T-helper 1 cell treated with Interleukin-12 subunit alpha and Interleukin-12 subunit beta and Interleukin-4 antibody, amounts not matched to agents 30 μg/mL and 1 μg/mL, for 36 hours (primary cell): ENCODE measurements at regions not wholly inside any gene's neighbourhood (a gene's known extent, or its start where the extent isn't known, plus 50 kb on each side); places are given as distances from the start of the nearest gene placed in this dataset.

Experiments used
- H3K27ac Mint-ChIP-seq: one replicate; pipeline ENCODE4 v1.8.0; 2021; ENCODE audit warnings: mild to moderate bottlenecking, mixed read lengths
- H3K27me3 Mint-ChIP-seq: one replicate; pipeline ENCODE4 v1.8.0; 2021; ENCODE audit warnings: low read depth, mixed read lengths
- H3K36me3 Mint-ChIP-seq: one replicate; pipeline ENCODE4 v1.8.0; 2021; ENCODE audit warnings: low read depth, mixed read lengths
- H3K4me1 Mint-ChIP-seq: one replicate; pipeline ENCODE4 v1.8.0; 2021; ENCODE audit warnings: low read depth, mixed read lengths
- H3K4me3 Mint-ChIP-seq: one replicate; pipeline ENCODE4 v1.8.0; 2021; ENCODE audit warnings: mild to moderate bottlenecking, moderate library complexity, mixed read lengths
- H3K9me3 Mint-ChIP-seq: one replicate; pipeline ENCODE4 v1.8.0; 2021; ENCODE audit warnings: mixed read lengths

DNA sequence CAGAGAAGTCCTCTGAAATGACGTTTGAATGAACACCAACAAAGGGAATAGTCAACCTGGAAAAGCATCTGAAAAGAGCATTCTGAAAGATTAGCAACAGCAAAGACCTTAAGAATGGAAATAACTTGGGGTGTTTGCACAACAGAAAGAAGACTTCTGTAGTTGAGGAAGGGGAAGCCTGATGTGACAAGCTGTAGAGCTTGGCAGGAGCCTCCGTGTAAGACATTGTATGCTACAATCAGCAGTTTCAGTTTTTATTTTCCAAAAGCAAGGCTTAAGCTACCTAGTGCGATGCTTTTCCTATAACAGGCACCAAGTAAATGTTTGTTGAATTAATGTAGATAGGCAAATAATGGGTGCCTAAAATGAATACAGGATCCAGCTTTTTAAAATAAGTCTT, 484.0 kb downstream of the SPRY1 start:
- H3K27ac Mint-ChIP-seq: no peak overlapping the region
- no peaks in the 10 kb centered on the region for H3K36me3 Mint-ChIP-seq
- H3K27me3 Mint-ChIP-seq: no peaks in the 10 kb centered on the region
- no peaks in the 10 kb centered on the region for H3K4me1 Mint-ChIP-seq
- H3K4me3 Mint-ChIP-seq: no peak overlapping the region
- no peaks in the 10 kb centered on the region for H3K9me3 Mint-ChIP-seq

DNA sequence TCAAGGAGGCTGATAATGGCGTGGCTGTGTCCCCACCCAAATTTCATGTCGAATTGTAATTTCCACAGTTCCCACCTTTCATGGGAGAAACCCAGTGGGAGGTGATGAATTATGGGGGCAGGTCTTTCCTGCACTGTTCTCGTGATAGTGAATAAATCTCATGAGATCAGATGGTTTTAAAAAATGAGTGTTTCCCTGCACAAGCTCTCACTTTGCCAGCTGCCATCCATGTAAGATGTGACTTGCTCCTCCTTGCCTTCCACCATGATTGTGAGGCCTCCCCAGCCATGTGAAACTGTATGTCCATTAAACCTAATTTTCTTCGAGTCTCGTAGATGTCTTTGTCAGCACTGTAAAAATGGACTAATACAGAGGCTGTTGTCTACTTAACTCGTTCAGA, 488.3 kb downstream of the SPRY1 start:
- Mint-ChIP-seq H3K9me3 (no peaks in the 10 kb centered on the region), H3K27ac (no peak overlapping the region), H3K36me3 (no peaks in the 10 kb centered on the region), H3K4me1 (no peaks in the 10 kb centered on the region), H3K4me3 (no peak overlapping the region), H3K27me3 (no peaks in the 10 kb centered on the region)

DNA sequence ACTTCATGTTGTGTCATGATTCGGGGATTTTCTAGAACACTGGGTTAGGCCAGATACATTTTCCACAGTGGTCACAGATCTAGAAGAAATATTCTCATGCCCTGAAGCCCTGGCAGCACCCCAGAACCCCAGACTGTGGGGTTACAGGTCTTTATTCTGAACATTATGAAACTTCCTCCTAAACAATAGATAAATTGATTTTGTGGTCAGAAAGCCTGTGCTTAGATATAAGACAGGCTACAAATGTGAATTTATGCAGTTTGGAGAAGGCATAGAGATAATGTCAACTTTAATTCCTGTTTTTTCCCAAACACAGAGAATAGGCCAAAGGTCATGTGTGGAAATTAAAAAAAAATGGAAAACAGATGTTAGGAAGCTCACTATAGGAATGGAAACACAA, 492.9 kb downstream of the SPRY1 start:
- Mint-ChIP-seq H3K36me3 (no peaks in the 10 kb centered on the region), H3K27ac (no peak overlapping the region), H3K27me3 (no peaks in the 10 kb centered on the region), H3K4me1 (no peaks in the 10 kb centered on the region), H3K4me3 (no peak overlapping the region), H3K9me3 (no peaks in the 10 kb centered on the region)

DNA sequence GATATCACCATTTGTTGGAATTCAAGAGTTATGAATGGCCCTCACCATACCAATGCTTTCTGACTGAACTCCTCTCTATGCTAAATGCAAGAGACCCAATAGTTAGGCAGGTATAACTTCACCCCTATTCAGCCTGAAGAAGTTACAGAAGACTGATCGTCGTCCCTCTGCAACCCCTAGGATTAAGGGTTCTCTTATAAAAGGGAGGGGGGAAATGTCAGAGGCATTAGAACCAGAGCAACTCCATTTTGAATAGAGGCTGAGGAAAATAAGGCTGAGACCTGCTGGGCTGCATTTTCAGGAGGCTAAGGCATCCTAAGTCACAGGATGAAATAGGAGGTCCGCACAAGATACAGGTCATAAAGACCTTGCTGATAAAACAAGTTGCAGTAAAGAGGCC, 494.3 kb downstream of the SPRY1 start:
- H3K4me1 Mint-ChIP-seq: no peaks in the 10 kb centered on the region
- H3K9me3 Mint-ChIP-seq: no peaks in the 10 kb centered on the region
- no peak overlapping the region for H3K4me3 Mint-ChIP-seq
- no peak overlapping the region for H3K27ac Mint-ChIP-seq
- no peaks in the 10 kb centered on the region for H3K27me3 Mint-ChIP-seq
- H3K36me3 Mint-ChIP-seq: no peaks in the 10 kb centered on the region

DNA sequence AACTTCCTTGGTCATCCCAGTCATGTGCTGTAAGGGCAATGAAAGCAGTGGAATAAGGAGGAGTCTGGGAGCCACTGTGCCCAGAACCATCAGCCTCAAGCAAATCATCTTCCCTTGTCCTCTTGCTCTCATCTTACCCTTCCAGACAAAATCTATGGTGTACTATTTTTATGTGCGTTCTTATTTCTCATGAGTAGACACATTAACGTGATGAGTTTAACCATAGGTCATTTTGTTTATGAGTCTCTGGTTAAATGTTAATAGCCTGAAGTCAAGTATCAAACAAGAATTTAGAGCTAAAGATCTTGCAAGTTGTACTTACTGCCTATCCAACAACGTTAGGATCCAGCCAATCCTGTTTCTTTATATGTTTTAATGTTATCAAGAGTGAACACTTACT, 495.3 kb downstream of the SPRY1 start:
- H3K36me3 Mint-ChIP-seq: no peaks in the 10 kb centered on the region
- H3K9me3 Mint-ChIP-seq: no peaks in the 10 kb centered on the region
- no peaks in the 10 kb centered on the region for H3K27me3 Mint-ChIP-seq
- no peak overlapping the region for H3K27ac Mint-ChIP-seq
- H3K4me3 Mint-ChIP-seq: no peak overlapping the region
- H3K4me1 Mint-ChIP-seq: no peaks in the 10 kb centered on the region

DNA sequence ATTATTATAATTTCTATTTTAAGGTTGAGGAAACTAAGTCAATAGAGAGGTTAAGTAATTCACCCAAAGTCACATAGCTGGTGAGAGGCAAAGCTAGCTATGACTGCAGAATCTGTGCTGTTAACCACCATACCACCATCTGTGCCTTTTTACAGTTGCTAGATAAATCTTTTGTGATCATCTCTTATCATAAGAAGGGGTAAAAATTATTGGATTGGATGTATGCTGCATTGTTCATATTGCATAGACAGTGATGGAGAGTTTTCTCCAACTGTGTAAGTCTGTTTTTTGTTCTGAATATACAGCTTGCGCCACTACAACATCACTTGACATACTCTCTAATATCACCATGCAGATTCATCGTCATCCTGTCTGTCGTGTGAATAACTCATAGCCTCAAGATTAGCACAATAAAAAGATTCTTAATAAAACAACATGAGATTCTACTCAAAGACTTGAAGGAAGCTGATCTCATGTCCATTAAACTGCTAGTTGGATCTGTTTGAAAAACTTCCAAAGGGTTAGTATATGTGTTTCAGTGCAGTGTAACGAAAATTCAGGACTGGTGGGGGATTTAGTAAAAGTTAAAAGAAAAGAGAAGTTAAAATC, 495.9 kb downstream of the SPRY1 start:
- H3K4me3 Mint-ChIP-seq: no peak overlapping the region
- H3K36me3 Mint-ChIP-seq: no peaks in the 10 kb centered on the region
- no peaks in the 10 kb centered on the region for H3K27me3 Mint-ChIP-seq
- H3K27ac Mint-ChIP-seq: no peak overlapping the region
- no peaks in the 10 kb centered on the region for H3K9me3 Mint-ChIP-seq
- no peaks in the 10 kb centered on the region for H3K4me1 Mint-ChIP-seq

DNA sequence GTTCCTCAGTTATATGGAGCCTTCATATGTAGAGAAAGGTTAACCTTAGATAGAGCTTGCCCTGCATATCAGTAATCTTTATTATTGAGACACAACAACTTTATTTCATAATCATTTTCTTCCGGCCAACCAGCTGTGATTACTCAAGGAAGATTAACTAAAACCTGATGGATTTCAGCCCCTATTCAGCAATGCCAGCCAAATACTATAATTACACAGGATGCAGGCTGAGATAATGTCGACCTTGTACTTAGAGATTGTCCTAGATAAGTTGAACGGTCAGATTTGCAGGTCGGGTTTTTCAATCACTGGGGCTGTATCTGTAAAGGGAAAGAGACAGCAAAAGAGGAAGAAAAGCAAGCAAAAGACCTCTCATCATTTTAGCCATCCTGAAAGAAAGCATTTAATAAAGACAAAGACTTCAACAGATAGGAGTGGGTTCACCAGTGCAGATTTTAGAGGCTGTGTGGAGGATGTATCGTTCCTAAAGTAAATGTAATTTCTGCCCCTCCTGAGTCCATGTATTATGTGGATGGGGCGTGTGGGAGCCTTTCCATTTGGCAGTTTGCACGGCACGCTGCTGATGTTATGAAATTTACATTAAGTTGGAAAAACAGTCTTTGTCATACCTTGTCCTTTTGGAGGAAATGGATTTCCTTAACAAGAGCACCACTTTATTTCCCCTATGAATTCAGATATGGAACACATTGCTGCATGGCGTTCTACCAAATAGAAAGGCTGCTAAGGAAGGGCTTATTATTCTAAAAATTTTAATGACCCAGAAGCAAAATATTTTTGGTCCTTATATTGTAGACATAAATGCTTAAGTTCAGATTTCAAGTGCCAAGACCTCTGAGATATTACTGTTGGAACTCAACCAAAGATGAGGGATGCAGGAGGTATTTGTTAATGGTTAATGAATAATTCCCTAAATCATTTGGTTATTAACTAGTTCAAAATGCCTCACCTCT, 496.7 kb downstream of the SPRY1 start:
- Mint-ChIP-seq H3K36me3 (no peaks in the 10 kb centered on the region), H3K4me3 (no peak overlapping the region), H3K4me1 (no peaks in the 10 kb centered on the region), H3K27me3 (no peaks in the 10 kb centered on the region), H3K9me3 (no peaks in the 10 kb centered on the region), H3K27ac (no peak overlapping the region)

DNA sequence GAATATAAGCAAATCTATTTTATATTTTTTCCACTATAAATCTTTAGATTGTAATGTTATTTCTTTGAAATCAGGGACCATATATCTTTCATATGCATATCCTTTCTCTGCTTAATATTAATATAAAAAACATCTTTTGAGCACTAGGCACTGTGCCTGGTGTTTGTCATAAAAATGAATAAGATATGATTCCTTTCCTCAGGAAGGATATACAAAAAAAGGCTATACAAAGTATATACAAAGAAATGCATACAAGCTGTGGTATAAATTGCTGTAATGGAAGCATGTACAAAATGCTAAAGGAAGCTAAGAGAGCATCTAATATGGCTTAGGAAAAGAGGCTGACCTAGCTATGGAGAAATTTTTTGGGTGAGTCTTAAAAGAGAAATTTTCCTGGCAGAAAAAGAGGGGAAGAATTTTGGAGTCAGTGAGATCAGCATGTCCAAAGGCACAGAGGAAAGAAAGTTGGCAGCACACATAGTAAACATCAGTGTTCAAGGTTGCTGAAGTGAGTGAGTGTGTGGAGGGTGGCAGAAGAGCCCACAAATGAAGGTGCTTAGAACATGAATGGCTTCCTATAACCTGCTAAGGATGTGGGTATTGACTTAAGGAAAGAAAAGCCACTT, 500.0 kb downstream of the SPRY1 start:
- H3K27me3 Mint-ChIP-seq: no peaks in the 10 kb centered on the region
- H3K36me3 Mint-ChIP-seq: no peaks in the 10 kb centered on the region
- no peaks in the 10 kb centered on the region for H3K9me3 Mint-ChIP-seq
- no peak overlapping the region for H3K4me3 Mint-ChIP-seq
- no peak overlapping the region for H3K27ac Mint-ChIP-seq
- H3K4me1 Mint-ChIP-seq: no peaks in the 10 kb centered on the region

DNA sequence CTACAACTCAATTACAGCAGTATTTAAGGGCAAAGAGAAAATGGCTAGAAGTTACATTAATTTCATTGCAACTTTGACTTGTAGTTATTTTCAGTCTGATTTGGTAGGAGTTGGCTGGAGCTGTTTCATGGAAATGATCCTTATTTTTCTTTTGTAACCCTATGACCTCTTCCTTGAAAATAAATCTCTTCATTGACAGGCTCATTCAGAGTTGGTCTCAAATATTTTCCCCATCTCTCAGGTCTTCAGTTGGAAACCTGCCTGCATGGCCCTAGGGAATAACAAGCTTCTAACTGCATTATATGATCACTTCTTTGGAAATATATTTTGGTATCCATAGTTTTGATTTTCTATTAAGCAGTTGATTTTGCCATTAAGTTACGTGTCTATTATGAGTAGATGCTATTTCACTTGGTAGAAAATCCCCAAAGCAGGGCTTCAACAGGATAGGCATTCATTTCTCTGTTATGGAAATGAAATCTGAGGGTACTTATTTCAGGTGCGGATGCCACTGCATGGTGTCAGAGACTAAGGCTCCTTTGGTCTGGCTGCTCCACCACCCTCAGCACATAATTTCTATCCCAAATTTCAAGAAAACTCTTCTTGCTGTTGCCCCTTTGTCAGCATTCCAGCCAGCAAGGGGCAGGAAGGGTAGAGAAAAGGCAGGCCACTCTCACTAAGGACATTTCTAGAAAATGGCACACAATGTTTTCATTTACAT, 502.5 kb downstream of the SPRY1 start:
- Mint-ChIP-seq H3K27ac (no peak overlapping the region), H3K9me3 (no peaks in the 10 kb centered on the region), H3K36me3 (no peaks in the 10 kb centered on the region), H3K4me3 (no peak overlapping the region), H3K27me3 (no peaks in the 10 kb centered on the region), H3K4me1 (no peaks in the 10 kb centered on the region)

DNA sequence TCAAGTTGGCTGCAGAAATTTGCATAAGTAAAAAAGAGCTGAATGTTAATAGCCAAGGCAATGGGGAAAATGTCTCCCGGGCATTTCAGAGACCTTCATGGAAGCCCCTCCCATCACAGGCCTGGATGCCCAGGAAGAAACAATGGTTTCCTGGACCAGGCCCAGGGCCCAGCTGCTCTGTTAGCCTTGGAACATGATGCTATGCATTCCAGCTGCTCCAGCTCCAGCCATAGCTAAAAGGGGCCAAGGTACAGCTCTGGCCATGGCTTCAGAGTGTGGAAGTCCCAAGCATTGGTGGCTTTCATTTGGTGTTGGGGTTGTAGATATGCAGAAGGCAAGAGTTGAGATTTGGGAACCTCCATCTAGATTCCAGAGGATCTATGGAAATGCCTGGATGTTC, 508.3 kb downstream of the SPRY1 start:
- Mint-ChIP-seq H3K4me1 (no peaks in the 10 kb centered on the region), H3K9me3 (no peaks in the 10 kb centered on the region), H3K27ac (no peak overlapping the region), H3K4me3 (no peak overlapping the region), H3K27me3 (peaks cover 4% of the 10 kb centered on the region), H3K36me3 (no peaks in the 10 kb centered on the region)

DNA sequence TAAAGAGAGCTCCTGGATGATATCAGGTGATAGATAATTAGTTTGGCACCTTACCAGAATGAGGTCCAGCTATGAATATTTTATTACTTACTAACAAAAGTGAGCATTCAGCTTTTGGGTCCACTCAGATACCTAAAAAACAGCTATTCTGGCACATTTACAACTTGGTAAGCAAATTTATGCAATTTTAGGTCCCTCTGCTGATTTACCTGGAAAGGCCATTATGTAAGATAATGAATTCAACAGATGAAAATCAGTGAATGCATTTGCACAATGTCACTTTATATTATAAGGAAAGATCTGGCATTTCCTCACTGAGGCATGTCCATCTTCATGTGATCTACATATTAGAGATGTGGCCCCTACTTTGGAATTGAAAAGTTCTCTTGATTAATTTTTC, 517.0 kb downstream of the SPRY1 start:
- H3K9me3 Mint-ChIP-seq: no peaks in the 10 kb centered on the region
- H3K27me3 Mint-ChIP-seq: no peaks in the 10 kb centered on the region
- H3K27ac Mint-ChIP-seq: no peak overlapping the region
- no peaks in the 10 kb centered on the region for H3K4me1 Mint-ChIP-seq
- H3K36me3 Mint-ChIP-seq: no peaks in the 10 kb centered on the region
- no peak overlapping the region for H3K4me3 Mint-ChIP-seq

DNA sequence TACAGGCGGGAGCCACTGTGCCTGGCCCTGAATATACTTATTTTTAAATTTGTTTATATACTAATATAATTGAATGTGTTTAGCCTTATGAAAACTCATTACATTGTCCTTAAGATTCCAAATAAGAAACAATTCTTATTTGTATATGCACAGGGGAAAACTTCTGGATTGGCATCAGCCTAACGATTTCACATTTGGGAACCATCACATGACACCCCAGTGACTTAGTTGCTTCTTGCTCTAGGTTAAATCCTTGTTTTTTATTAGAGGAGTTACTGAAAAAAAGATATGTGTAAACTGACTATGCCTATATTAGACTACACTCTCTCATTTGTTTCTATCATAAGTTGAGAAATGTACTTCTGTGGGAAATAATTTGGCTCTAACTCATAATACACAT, 520.2 kb downstream of the SPRY1 start:
- Mint-ChIP-seq H3K4me3 (no peak overlapping the region), H3K9me3 (no peaks in the 10 kb centered on the region), H3K36me3 (no peaks in the 10 kb centered on the region), H3K4me1 (no peaks in the 10 kb centered on the region), H3K27ac (no peak overlapping the region), H3K27me3 (no peaks in the 10 kb centered on the region)

DNA sequence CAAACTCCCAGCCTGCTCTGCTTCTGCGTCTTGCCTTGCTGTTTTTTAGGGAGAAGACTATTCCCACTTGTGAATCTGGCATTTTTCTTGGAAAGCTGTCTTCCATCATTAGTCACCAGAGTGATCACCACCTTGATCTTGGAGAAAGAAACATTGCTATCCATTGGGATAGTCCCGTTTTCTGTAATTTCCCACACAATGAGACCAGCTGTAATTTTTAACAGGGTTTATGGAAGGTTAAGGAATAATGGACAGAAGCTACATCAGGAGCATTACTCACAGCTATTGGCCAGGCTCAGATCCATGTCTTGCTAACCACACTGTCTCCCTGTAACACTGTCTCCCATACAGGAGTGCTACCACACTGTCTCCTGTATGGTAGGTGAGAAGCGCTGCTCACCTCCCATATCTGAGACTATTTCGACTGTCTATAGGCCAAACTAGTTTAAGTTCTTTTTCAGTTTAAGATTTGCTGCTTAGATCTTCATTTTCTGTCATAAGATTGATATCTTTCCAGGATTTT, 523.0 kb downstream of the SPRY1 start:
- no peak overlapping the region for H3K27ac Mint-ChIP-seq
- no peak overlapping the region for H3K4me3 Mint-ChIP-seq
- H3K36me3 Mint-ChIP-seq: no peaks in the 10 kb centered on the region
- H3K27me3 Mint-ChIP-seq: no peaks in the 10 kb centered on the region
- no peaks in the 10 kb centered on the region for H3K9me3 Mint-ChIP-seq
- no peaks in the 10 kb centered on the region for H3K4me1 Mint-ChIP-seq

DNA sequence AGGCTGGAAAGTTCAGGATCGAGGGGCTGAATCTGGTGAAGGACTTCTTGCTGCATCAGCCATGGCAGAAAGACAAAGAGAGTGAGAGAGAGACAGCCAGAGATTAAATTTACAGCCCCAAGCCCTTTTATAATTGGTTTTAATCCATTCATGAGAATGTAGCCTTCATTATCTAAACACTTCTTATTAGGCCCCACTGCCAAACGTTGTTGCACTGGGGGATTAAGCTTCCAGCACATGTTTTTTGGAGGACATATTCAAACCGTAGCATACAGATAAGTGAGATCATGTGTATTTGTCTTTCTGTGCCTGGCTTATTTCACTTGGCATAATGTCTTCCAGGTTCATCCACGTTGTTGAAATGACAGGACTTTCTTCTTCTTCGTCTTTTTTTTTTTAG, 524.7 kb downstream of the SPRY1 start:
- Mint-ChIP-seq H3K27ac (no peak overlapping the region), H3K9me3 (no peaks in the 10 kb centered on the region), H3K4me1 (no peaks in the 10 kb centered on the region), H3K4me3 (no peak overlapping the region), H3K27me3 (no peaks in the 10 kb centered on the region), H3K36me3 (no peaks in the 10 kb centered on the region)
